ENCODE measurements at regions not wholly inside any gene's neighbourhood (a gene's known extent, or its start where the extent isn't known, plus 50 kb on each side); places are given as distances from the start of the nearest gene placed in this dataset.

DNA sequence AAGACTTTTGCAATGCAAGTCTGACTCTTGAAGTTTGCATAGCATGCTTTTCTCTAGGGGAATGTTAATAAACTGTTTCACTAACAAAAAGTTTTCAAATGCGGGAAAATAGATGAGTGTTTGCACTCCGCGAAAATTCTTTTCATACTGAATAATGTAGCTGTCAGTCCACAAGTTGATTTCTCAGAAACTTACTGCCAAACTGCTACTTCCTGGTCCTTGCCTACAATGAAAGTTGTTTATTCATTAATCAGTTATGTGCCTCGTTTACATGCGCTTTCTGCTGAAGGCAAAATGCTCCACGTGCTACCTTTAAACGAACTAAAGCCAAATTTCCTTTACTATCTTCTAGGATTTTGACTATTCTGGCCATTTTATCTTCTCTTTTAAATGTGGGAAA lies 166.2 kb downstream of the MAGEB17 start:
- TF ChIP-seq, protein P1, sequence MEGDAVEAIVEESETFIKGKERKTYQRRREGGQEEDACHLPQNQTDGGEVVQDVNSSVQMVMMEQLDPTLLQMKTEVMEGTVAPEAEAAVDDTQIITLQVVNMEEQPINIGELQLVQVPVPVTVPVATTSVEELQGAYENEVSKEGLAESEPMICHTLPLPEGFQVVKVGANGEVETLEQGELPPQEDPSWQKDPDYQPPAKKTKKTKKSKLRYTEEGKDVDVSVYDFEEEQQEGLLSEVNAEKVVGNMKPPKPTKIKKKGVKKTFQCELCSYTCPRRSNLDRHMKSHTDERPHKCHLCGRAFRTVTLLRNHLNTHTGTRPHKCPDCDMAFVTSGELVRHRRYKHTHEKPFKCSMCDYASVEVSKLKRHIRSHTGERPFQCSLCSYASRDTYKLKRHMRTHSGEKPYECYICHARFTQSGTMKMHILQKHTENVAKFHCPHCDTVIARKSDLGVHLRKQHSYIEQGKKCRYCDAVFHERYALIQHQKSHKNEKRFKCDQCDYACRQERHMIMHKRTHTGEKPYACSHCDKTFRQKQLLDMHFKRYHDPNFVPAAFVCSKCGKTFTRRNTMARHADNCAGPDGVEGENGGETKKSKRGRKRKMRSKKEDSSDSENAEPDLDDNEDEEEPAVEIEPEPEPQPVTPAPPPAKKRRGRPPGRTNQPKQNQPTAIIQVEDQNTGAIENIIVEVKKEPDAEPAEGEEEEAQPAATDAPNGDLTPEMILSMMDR (IDR thresholded peaks at IDR 0.05) = no peak
- no peak for TF ChIP-seq POLR2A (IDR thresholded peaks at IDR 0.05)

Data from thyroid gland (tissue), 4 donors.